ENCODE measurements at regions not wholly inside any gene's neighbourhood (a gene's known extent, or its start where the extent isn't known, plus 50 kb on each side); places are given as distances from the start of the nearest gene placed in this dataset.

DNA sequence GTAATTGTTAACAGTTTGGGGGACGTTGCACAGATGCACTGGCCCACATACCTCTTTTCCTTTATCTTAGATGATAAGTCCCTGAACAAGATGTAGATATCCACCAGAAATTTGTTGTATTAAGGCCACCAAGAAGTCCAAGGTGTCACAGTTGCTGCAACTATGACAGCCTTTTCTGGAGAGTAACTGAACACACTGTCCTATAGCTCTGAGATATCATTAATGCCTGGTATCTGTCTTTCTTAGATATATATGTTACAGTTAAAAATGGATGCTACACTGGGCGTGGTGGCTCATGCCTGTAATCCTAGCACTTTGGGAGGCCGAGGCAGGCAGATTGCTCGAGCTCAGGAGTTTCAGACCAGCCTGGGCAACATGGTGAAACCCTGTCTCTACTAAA, 77.8 kb upstream of the PRDX4 start:
- Histone ChIP-seq H3K9me3 (ENCODE audit: low read length) (no peaks in the 10 kb centered on the region), H3K4me2 (ENCODE audit: low read depth, low read length) (no peak overlapping the region), H3K27me3 (ENCODE audit: control insufficient read depth in 1 of 2, insufficient read depth in 2 of 2, low read length in 2 of 2) (no peaks in the 10 kb centered on the region), H3K27ac (ENCODE audit: extremely low read length, insufficient read depth, low read length) (no peak overlapping the region), H3K4me3 (replicated peaks in 1 of 3; ENCODE audit: insufficient read depth in 1 of 3, low read depth in 2 of 3, low read length in 3 of 3) (no peak overlapping the region), H3K4me1 (ENCODE audit: insufficient read depth, low read length) (no peaks in the 10 kb centered on the region), H4K20me1 (ENCODE audit: insufficient read depth, low read length) (no peaks in the 10 kb centered on the region), H3K79me2 (ENCODE audit: insufficient read depth, low read length) (no peaks in the 10 kb centered on the region), H3K9ac (ENCODE audit: insufficient read depth, low read depth, low read length) (no peak overlapping the region), H2AFZ (ENCODE audit: low read length) (no peak overlapping the region), H3K36me3 (replicated peaks in 1 of 2; ENCODE audit: control insufficient read depth in 1 of 2, insufficient read depth in 2 of 2, low read length in 2 of 2) (no peaks in the 10 kb centered on the region)
- ChIA-PET POLR2A (no interaction called here), CTCF (ENCODE audit: low intra/inter-chr PET ratio, low total read pairs) (no interaction called here)
- in situ Hi-C loops (cut with HindIII; ENCODE audit: extremely low pct_ligation_motif_present, low pct_unique_long_range_greater_than_20kb) (no loop called here), intact Hi-C loops (cut with micrococcal nuclease; ENCODE audit: unreplicated experiment) (no loop called here)
- no peak for FAIRE-seq
- TF ChIP-seq CCDC6 (CRISPR knock-in tag; IDR thresholded peaks at IDR 0.05) (no peak), ZNF746 (CRISPR knock-in tag; IDR thresholded peaks at IDR 0.05) (no peak), REXO4 (CRISPR knock-in tag; IDR thresholded peaks at IDR 0.05; ENCODE audit: borderline replicate concordance) (no peak), ZBTB38 (CRISPR knock-in tag; IDR thresholded peaks at IDR 0.05) (no peak), KDM1A (CRISPR knock-in tag; IDR thresholded peaks at IDR 0.05) (no peak), ATF1 (CRISPR knock-in tag; IDR thresholded peaks at IDR 0.05) (no peak), ZNF230 (CRISPR knock-in tag; IDR thresholded peaks at IDR 0.05) (no peak), ZBED4 (CRISPR knock-in tag; IDR thresholded peaks at IDR 0.05; ENCODE audit: borderline replicate concordance) (no peak), ZNF296 (CRISPR knock-in tag; conservative IDR thresholded peaks at IDR 0.05) (no peak), ZNF629 (CRISPR knock-in tag; conservative IDR thresholded peaks at IDR 0.05) (no peak), ZNF34 (CRISPR knock-in tag; IDR thresholded peaks at IDR 0.05; ENCODE audit: borderline replicate concordance) (no peak), AHDC1 (CRISPR knock-in tag; IDR thresholded peaks at IDR 0.05; ENCODE audit: borderline replicate concordance) (no peak), ZNF160 (CRISPR knock-in tag; IDR thresholded peaks at IDR 0.05) (no peak), HOXD1 (CRISPR knock-in tag; IDR thresholded peaks at IDR 0.05) (no peak), ZFP37 (CRISPR knock-in tag; IDR thresholded peaks at IDR 0.05; ENCODE audit: borderline replicate concordance) (no peak), ERF (CRISPR knock-in tag; IDR thresholded peaks at IDR 0.05) (no peak), ZNF550 (CRISPR knock-in tag; IDR thresholded peaks at IDR 0.05; ENCODE audit: borderline replicate concordance) (no peak)
- TF ChIP-seq, protein P1, sequence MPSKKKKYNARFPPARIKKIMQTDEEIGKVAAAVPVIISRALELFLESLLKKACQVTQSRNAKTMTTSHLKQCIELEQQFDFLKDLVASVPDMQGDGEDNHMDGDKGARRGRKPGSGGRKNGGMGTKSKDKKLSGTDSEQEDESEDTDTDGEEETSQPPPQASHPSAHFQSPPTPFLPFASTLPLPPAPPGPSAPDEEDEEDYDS (CRISPR knock-in tag; IDR thresholded peaks at IDR 0.05): no peak
- no TSS peak for BruUV-seq (replicated peaks)
- WGBS (ENCODE audit: low lambda C conversion rate): 0% methylated on average over 1 of the region's 4 CpGs
- DNase-seq (ENCODE audit: low spot score): no peak
- ATAC-seq: no peak

Data from HepG2 (cell line).